Epithelial cell of esophagus (primary cell): ENCODE measurements at regions not wholly inside any gene's neighbourhood (a gene's known extent, or its start where the extent isn't known, plus 50 kb on each side); places are given as distances from the start of the nearest gene placed in this dataset.
"Not testable (repeated sequence)": the region's sequence is repeated elsewhere in the genome, so short reads cannot be mapped to it uniquely, and the experiment has no call there.

Experiments
- DNase-seq: peaks from one replicate; pipeline ENCODE4 v3.0.0; 2010; ENCODE audit warnings: low read depth
- H3K4me3 ChIP-seq: 2 replicates; pipeline ENCODE4 v1.5.1; 2011; ENCODE audit warnings: mild to moderate bottlenecking, low read length, control low read depth
- TF ChIP-seq, protein P1 (sequence below): IDR thresholded peaks from 2 replicates; pipeline ENCODE4 v1.5.1; 2011; ENCODE audit warnings: low read depth, mild to moderate bottlenecking, low read length, control low read depth, inconsistent platforms; ENCODE audit not compliant: insufficient read depth; ENCODE audit errors: missing control alignments

DNA sequence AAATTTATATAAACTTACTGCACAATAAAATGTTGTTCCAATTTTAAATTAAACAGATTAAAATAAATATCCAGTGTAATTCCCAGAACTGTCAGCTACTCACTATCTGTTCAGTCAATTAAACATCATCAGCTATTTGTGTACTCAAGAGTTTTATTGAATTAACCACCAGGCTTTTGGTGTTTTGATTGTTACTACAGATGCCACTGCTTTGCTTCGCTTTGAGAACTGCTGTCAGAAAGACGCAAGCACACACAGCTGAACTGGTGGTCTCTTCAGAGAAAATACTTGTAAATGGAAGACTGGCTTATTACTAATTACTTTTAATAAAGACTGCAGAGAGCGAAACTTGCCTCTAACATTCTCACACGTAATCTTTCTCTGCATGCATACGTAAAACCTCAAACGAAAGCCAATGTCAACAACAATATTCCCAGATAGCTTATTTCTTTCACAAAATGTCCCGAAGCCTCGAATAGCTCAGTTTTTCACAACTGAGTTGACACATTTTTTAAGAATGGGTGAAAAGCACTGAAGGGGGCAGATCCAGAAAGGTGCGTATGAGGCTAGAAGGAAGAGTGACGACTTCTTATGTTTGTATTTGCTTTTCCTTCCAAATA lies 259.6 kb upstream of the RPS23 start:
- DNase-seq, result no peak
- H3K4me3 ChIP-seq, result no peak overlapping the region
- TF ChIP-seq, protein P1, sequence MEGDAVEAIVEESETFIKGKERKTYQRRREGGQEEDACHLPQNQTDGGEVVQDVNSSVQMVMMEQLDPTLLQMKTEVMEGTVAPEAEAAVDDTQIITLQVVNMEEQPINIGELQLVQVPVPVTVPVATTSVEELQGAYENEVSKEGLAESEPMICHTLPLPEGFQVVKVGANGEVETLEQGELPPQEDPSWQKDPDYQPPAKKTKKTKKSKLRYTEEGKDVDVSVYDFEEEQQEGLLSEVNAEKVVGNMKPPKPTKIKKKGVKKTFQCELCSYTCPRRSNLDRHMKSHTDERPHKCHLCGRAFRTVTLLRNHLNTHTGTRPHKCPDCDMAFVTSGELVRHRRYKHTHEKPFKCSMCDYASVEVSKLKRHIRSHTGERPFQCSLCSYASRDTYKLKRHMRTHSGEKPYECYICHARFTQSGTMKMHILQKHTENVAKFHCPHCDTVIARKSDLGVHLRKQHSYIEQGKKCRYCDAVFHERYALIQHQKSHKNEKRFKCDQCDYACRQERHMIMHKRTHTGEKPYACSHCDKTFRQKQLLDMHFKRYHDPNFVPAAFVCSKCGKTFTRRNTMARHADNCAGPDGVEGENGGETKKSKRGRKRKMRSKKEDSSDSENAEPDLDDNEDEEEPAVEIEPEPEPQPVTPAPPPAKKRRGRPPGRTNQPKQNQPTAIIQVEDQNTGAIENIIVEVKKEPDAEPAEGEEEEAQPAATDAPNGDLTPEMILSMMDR, result no peak

DNA sequence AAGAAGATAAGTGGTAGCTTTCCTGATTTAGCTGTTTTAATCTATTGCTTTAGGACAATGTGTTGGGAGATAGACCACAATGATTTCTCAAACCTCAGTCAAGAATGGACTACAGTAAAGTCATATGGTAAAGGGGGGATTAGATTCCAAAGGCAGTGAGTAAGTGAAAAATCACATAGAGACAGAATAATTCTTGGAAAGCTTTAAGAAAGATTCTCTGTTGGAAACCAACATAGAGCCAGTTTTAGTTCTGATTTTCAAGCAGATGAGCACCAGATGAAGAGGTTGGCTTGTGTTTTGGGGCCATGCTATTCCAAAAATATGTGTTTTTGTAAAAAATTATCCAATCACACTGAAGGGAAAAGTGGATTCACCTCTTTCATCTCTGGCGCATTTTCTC lies 256.8 kb upstream of the RPS23 start:
- H3K4me3 ChIP-seq, result no peak overlapping the region
- DNase-seq, result no peak
- TF ChIP-seq, protein P1, result no peak

DNA sequence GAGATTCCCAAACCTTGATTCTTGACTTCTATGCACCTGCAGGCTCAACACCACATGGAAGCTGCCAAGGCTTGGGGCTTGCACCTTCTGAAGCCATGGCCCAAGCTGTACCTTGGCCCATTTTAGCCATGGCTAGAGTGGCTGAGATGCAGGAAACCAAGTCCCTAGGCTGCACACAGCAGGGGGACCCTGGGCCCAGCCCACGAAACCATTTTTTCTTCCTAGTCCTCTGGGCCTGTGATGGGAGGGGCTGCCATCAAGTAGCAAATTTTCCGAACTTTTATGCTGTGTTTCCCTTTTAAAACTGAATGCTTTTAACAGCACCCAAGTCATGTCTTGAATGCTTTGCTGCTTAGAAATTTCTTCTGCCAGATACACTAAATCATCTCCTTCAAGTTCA lies 253.9 kb upstream of the RPS23 start:
- not testable (repeated sequence) for DNase-seq, H3K4me3 ChIP-seq

DNA sequence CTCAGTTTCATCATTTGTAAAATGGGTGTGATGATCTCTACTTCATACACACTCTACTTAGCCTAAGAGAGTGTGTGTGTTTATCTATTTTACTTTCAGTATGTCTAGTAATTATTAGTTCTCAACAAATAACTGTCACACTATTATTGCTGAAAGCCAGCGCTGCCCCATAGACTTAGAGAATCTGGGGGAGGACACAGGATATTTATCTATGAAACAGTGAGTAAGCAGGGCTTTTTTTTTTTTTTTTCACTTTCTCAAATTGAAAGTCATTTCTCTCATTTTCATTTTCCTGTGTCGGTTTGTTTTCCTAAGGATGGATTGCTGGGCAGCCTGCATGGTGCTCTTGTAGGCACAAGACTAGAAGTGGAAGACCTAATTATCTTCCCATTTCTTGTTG lies 248.4 kb upstream of the RPS23 start:
- no peak for DNase-seq
- TF ChIP-seq, protein P1, result no peak
- H3K4me3 ChIP-seq, result no peak overlapping the region

DNA sequence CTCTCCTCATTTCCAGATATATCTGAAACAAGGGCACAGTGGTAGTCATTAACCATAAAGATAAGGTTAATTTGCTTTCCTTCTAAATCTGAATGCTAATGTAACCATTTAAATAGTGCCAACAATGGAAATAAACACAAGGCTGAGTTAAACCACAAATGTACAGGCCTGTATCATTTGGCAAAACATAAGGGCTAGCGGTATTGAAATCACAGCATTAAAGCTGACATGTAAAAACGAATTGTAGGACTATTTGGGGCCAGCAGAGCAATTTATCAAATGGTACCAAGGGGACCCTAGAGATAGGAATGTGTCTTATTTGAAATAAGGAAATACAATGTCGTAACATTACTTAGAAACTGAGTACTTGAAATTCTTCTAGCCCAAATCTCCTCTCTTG lies 247.5 kb upstream of the RPS23 start:
- no peak for DNase-seq
- TF ChIP-seq, protein P1, result no peak
- no peak overlapping the region for H3K4me3 ChIP-seq

DNA sequence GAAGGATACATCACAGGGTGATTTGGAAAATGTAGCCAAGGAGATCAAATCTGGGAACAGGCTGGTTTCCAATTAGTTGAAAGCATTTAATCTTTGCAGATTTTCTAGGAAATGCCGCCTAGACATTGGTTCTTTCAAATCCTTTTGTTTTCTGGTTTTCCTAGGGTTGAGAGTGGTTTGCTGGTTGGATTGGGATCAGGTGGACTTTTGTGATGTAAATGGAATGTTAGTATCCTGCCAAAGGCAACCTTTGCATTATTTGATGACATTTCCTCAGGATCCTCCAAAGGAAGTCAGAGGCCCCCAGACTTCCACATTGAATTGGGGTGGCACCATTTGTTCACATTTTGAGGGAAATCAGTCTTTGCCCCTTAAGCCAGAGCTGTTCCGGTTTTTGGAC lies 245.5 kb upstream of the RPS23 start:
- no peak for DNase-seq
- H3K4me3 ChIP-seq, result no peak overlapping the region
- TF ChIP-seq, protein P1, result no peak

DNA sequence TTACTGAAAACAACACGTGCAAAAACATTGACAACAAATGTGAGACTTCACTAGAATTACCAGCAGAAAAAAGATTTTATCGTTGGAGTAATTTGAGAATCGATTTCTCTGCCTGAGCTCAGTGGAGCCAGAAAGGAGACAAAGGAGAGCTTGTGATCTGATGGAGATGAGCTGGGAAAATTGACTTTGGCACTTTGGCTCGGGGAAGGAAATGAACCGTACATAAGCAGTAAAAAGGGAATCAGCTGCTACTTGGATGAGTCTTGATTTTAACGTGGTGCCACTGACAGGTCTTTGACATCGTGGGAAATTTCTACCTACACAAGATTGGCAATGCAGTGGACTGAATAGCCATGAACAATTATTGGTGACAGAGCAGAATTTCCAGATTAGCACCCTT lies 244.7 kb upstream of the RPS23 start:
- DNase-seq, result no peak
- TF ChIP-seq, protein P1, result no peak
- H3K4me3 ChIP-seq, result no peak overlapping the region
